SK-MEL-5 (cell line): ENCODE measurements at regions not wholly inside any gene's neighbourhood (a gene's known extent, or its start where the extent isn't known, plus 50 kb on each side); places are given as distances from the start of the nearest gene placed in this dataset.

Experiments
- DNase-seq: peaks from one replicate; pipeline ENCODE4 v3.0.0-alpha.2; 2016; ENCODE audit warnings: low read depth, low spot score
- in situ Hi-C: cut with HindIII; loops from 2 replicates; pipeline ENCODE4 v1.10.0; 2016; ENCODE audit warnings: low sequenced_read_pairs, high pct_unique_total_duplicates, low pct_unique_long_range_greater_than_20kb

GRCh38 chr6:2430612-2431011 is 185.2 kb upstream of the GMDS start:
- no peak for DNase-seq
- in situ Hi-C loops: no loop called here

GRCh38 chr6:2429460-2429859 is 184.1 kb upstream of the GMDS start:
- in situ Hi-C loops: no loop called here
- DNase-seq: no peak

- in situ Hi-C loops: no loop called here
- DNase-seq: no peak
Observed at GRCh38 chr6:2429032-2429431, 183.6 kb upstream of the GMDS start.

GRCh38 chr6:2426561-2427340 is 181.3 kb upstream of the GMDS start:
- DNase-seq: no peak
- in situ Hi-C loops: no loop called here

- no peak for DNase-seq
- in situ Hi-C loops: no loop called here
Observed at GRCh38 chr6:2416128-2416712, 170.8 kb upstream of the GMDS start.

- DNase-seq: no peak
- in situ Hi-C loops: no loop called here
Observed at GRCh38 chr6:2414885-2415547, 169.6 kb upstream of the GMDS start.

- in situ Hi-C loops: no loop called here
- DNase-seq: no peak
Observed at GRCh38 chr6:2412731-2413130, 167.3 kb upstream of the GMDS start.

- DNase-seq: no peak
Observed at GRCh38 chr6:2410656-2411380, 165.4 kb upstream of the GMDS start.

GRCh38 chr6:2407525-2407924 is 162.1 kb upstream of the GMDS start:
- no peak for DNase-seq
- in situ Hi-C loops: no loop called here

More at GRCh38 chr6:2410656-2411380, 165.4 kb upstream of the GMDS start:
- in situ Hi-C loops: no loop called here

GRCh38 chr6:2404211-2404929 is 159.0 kb upstream of the GMDS start:
- in situ Hi-C loops: no loop called here
- no peak for DNase-seq

- in situ Hi-C loops: no loop called here
- no peak for DNase-seq
Observed at GRCh38 chr6:2403546-2403945, 158.1 kb upstream of the GMDS start.

- in situ Hi-C loops: no loop called here
- DNase-seq: peak; percentile 28
Observed at GRCh38 chr6:2396846-2397630, 151.6 kb upstream of the GMDS start.

GRCh38 chr6:2396042-2396657 is 150.7 kb upstream of the GMDS start:
- in situ Hi-C loops: no loop called here

GRCh38 chr6:2388554-2389324 is 143.3 kb upstream of the GMDS start:
- in situ Hi-C loops: no loop called here
- DNase-seq: no peak

More at GRCh38 chr6:2396042-2396657, 150.7 kb upstream of the GMDS start:
- peak; percentile 40 for DNase-seq

- no peak for DNase-seq
- in situ Hi-C loops: no loop called here
Observed at GRCh38 chr6:2387445-2387844, 142.0 kb upstream of the GMDS start.

- in situ Hi-C loops: no loop called here
- DNase-seq: no peak
Observed at GRCh38 chr6:2385471-2385983, 140.1 kb upstream of the GMDS start.
